Breast epithelium (tissue), 3 donors: ENCODE measurements at regions not wholly inside any gene's neighbourhood (a gene's known extent, or its start where the extent isn't known, plus 50 kb on each side); places are given as distances from the start of the nearest gene placed in this dataset.

Experiments used
- CTCF ChIP-seq, 3 donors: fragments of 450-650 bp; IDR thresholded peaks; one replicate each; pipeline ENCODE4 v1.5.1; 2016 to 2017; ENCODE audit warnings: antibody characterized with exemption in 3 of 3, mild to moderate bottlenecking in 3 of 3, moderate library complexity in 3 of 3
- POLR2A ChIP-seq: fragments of 450-650 bp; IDR thresholded peaks from one replicate; pipeline ENCODE4 v1.6.1; 2016; ENCODE audit warnings: antibody characterized with exemption, mild to moderate bottlenecking, moderate library complexity
- POLR2AphosphoS5 ChIP-seq, 3 donors: sonication (generic); formaldehyde crosslinking; IDR thresholded peaks; one replicate each; pipeline ENCODE4 v1.6.1; 2017; ENCODE audit warnings: antibody characterized with exemption in 3 of 3

GRCh38 chr10:85493703-85494102 lies 872.9 kb downstream of the GRID1 start:
- TF ChIP-seq CTCF (IDR thresholded peaks at IDR 0.05) (no peak), POLR2A (no peak), POLR2AphosphoS5 (IDR thresholded peaks at IDR 0.05) (no peak)
